ENCODE measurements at regions not wholly inside any gene's neighbourhood (a gene's known extent, or its start where the extent isn't known, plus 50 kb on each side); places are given as distances from the start of the nearest gene placed in this dataset.

DNA sequence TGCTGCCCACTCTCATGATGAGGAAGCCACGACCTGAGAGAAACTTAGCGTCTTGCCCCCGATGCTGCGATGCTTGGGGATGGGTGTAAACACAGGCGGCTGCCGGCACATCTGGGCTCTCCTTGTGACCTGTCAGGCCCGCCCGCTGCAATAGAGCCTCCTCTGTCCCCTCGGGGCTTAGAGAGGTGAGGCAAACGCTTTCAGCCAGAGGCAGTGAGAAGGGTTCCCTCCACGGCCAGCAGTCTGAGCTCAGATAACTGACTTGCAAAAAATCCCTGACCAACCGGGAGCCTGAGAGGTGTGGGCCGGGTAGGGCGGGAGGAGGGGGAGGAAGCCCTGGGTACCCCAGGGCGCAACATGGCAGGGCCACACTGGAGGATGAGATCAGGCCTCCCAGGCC lies 260.6 kb downstream of the C16orf95 start:
- DNase-seq: no peak

DNA sequence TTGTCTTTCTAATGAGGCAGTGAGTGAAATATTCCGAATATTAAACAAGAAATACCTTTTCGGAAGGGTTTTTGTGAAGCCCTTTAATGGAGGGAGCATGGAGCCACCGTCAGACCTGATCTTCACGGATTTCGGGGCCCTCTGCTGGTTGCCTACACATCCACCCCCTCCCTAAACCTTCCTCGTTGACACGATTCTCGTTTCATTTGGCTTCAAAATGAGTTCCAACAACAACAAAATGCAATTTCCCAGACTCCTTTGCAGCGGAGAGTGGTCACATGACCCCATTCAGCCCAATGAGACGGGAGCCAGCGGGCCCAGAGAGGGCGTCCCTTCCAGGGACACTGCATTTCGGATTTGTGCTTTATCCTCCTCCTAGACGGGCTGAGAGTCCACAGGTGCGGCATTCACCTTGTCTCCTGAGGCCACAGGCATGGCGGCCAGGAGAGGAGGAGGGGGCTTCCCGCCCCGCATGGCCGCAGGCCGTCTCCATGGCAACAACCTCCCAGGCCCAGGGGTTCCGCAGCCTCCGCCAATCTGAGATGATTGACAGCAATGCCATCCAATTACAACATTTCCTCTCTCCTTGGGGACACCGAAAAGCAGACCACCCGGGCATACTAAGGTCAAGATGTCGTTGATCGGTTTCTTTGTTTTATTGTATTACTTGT lies 259.8 kb downstream of the C16orf95 start:
- DNase-seq: no peak

DNA sequence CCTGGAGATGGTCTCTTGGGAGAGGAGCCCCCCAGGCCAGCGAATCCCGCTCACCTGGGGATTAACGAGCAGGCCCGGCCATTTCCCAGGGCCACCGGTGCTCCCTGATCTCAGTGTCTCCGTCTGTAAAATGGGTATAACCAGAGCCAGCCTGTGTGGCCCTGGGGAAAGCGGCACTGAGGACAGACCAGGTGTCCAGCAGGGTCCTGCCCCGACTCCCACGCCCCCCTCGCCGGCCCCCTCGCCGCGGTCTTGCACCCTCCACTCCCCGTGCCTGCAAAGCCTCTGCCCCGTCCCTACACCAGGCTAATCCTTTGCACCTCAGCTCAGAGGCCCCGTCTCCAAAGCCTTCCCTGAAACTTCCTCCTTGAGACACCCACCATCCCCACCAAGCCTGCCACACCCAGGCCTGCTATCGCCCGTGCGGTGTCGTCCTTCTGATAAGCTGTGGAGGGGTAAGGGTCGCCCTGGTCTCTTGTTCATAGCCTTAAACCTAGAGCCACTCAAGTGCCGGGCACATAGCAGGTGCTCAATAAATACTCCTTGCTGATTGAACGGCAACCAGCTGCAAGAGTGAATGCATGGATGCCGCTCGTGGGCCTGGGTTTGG lies 259.1 kb downstream of the C16orf95 start:
- no peak for DNase-seq

DNA sequence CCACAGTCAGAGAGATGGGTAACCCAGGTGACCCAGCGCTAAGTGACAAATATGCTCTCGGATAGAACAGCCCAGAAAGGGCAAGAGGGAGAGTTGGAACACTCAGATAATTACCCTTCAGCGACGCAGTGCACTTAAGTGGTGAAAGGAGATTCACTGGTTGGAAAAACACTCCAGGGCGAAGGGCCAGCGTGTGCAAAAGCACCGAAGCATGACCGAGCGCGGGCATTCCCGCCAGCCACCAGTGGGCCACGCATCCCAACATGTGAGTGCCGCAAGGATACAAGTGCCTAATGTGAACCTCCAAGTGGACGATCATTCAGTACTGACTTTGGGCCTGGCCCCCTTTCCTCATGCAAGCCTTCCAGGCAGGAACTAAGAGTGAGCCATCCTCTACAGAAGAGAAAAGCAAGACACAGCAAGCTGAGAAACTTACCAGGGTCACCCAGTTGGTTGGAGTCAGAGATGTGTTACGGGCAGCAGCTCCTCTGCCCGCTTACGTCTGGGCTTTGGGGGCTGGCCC lies 258.4 kb downstream of the C16orf95 start:
- no peak for DNase-seq

DNA sequence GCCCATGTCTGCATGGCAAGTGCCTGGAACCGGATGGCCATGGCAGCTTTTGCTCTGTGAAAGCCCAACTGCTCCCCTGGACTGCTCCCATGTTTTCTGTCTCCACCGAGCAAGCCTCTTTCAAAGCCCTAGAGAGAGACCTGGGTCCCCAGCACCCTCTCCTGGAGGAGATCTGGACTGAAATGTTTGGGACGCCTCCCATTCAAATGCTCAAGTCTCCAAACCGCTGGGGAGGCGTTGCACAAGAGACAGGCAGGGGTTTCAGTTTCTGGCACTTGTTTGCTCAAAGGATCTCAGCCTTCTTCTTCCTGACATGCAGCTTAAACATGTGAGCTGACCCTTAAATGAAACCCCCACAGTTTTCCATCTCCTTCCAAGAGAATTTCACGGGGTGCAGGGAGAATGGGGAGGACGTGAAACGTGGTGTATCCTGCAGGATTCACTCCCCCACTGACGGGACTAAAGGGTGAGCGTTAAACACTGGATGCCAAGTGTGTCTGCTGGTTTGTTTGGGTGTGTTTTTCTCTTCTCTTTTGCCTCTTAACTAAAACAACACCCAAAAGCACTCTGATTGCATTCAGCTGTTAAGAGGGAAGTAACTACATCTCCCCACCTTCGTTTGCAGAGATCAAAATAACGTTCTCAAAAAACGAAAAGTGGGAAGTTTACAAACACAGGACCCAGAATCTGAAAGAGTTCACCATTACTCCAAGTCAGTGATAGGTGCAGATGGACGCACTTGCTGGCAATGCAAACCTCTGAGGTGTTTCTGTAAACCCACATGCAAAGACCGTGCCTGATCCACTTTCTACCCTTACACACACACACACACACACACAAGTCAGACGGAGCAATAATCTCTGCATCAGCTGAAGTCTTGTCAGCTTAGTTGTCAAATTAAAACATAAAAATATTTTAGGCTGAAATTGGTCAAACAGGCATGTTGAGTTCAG lies 256.9 kb downstream of the C16orf95 start:
- no peak for DNase-seq

DNA sequence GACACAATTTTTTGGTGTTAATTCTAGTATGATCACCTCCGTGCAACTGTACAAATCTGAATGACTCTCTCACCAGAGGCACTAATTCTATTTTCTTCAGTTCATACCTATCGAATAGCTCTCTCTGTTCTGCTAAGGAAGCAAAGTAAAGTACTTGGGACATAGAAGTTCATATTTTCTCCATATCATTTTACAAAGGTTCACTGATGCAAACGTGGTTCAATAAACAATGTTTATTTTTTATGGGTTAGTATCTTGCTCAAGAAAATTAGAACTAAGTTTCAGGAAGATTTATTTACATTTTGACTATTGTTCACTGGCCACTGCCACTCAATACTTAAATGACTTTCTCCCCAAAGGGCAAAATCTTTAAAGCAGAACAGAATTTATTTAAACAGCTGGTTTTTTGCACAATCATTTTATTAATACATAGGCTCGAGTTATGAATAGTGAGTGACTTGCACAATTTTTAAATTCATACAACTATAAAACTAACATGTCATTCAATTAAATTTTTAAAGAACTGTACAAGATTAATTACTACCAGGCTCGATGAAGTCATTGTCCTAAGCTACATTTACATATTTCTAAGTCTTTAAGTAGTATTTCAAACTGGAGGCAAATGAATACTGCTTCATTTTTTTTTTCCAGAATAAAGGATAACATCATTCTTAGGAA lies 255.8 kb downstream of the C16orf95 start:
- no peak for DNase-seq

DNA sequence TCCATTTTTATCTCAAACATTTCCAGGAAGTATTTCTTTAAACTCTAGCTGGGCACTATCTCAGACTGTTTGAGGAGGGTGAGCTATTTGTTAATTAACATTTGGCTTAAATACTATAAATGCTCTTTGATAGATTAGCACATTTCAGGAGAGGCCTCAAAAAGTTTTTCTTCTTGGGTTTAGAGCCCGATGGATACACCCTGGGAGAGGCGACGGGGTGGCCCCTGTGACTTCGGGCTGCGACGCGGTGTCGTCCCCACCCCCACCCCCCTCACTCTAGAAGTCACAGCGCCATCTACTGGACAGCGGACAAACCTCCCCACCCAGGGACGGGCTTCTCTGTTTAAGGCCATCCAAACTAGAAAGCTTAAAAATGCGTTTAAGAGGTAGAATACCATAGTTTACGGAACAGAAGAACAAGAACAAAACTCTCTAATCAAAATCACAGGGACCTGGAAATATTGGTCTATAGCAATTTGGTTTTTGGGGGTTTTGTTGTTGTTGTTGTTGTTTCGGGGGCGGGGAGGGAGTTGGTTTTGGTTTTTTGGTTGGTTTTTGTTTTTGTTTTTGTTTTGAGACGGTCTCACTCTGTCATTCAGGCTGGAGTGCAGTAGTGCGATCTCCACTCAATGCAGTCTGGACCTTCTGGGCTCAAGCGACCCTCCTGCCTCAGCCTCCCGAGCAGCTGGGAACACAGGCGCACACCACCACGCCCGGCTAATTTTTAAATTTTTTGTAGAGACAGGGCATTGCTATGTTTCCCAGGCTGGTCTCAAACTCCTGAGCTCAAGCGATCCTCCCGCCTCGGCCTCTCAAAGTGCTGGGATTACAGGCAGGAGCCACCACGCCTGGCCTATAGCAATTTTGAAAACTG lies 254.4 kb downstream of the C16orf95 start:
- peak; percentile 72 for DNase-seq

DNA sequence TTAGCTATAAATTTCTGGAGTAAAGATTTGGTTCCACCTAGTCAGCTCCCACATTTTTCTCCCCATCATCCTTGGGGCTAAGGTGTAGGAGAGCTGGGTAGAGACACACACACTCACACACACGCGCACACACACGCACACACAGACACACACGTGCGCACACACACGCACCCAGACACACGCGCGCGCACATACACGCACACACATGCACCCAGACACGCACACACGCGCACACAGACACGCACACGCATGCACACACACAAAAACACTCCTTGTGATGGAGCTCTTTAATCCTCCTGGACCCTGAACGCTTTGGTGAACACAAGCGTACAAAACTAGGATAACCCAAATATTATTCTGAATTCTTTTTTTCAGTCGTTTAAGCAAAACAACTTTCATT lies 253.6 kb downstream of the C16orf95 start:
- no peak for DNase-seq

DNA sequence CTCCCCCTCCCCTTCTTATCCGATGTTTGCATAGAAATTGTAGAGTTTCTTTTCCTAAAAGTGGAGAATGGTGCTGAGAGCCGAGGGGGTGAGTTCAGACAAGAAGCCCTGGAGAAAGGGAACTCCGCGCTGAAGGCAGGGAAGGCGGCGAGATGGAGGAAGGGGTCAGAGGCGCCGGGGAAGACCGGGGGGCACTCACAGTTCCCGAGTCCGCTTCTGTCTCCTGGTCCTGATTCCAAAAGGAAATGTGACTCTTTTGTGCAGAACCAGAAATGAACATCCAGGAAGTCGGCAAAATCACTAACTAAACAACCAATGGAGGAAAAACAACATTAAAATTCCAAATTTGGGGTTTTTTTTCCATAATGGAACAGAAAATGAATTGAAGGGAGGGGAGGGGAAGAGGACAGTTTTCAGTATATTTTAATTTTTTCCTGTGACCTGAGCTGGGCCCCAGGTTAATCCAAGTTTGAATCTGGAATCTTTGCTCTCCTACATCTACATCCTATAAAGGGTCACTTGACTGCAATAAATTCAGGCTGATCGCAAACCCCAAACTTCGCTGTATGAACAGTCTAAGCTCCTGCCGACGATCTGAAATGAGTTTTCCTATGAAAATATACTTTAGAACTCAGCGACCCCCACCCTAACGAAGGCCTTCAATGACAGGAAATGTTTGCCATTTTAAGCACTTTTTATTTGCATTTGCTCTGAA lies 252.3 kb downstream of the C16orf95 start:
- DNase-seq: no peak

DNA sequence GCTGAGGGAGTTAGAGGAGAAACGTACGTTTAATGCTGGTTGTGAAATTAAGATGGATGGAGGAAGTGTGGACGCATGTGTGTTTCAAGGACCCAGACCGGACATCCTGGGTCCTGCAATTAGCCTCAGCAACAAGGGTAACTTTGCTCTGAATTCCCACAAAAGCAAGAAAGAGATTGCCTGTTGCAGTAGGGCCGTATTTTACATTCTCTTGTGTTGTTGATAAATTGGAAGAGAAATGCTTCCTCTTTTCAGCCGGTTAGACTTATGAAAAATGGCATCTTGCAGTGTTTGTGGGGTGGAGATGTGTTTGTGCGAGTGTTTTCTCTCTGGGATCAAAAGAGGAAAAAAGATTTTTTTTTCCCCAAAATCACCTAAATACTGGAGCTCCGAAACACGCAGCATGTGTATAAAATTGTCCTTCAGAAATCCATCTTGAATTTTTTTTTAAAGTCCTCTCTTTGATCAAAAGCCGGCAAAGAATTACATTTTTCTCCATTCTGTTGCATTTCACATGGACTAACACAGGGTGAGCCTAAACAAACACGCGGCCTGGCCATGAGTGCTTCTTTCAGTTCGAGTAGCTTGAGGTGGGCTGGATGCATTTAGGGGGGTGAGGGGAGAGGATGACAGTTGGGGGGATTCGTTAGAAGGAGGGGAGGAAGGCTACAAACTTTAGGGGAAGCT lies 251.6 kb downstream of the C16orf95 start:
- no peak for DNase-seq

DNA sequence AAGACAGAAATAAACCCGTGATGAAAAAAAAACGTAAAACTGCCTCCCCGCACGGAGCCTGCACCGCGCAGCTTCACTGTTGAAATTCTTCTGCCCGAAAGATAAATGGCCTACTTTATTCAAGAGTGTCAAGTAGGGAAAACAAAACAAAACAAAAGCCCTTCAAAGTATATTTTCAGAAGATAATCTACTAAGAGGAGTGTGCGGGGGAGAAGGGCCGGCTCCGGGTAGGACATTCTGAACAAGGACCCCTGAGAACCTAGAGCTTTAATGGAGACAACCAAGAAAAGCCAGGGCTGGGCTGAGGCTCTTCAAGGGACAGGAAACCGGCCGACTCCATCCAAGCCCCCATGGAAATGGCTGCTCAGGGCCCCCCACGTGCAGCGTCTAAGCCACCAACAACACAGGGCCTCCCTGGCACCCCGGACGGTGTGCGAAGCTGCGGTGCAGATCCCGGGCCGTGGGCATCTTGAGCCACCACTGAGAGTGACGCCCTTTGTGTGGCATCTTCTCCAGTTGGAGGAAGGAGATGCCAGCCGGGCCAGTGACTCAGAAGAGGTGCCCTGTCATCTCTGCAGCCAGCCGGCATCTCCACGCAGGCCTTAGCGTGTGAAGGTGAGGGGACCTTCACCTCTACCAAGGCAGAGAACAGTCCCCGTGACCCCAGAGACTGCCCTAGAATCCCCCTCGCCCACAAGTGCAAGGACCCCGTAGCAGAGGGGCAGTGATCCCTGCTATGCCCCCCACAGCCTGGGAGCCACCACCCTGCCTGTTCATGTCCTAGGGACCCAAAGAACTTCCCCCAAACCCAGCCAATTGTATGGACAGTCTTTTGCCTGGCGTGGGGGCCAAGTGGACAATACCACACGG lies 250.8 kb downstream of the C16orf95 start:
- no peak for DNase-seq

DNA sequence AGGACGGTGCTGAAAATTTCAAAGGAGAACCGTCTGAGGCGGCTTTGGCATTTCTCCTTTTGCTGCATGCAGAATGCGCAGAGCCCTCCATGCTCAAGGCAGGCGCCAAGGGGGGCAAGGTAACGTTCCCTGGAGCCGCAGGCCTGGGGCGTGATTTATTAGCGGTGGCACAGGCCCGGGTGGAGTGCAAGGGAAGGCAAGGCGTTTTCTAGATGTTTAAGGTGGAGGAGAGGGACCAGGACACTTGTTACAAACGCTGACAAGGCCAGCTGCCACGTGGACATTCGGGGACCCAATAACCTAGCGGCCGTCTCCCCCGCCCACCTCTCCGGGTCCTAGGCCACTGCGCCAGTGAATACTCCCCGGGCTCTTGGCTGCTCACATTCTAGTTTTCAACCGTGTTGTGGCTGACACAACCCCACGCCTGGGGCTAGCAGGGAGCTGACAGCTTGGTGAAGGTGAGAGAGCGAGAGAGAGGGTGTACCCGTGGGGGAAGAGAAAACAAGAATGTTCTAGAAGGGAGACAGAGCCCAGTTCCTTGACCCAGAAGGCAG lies 250.1 kb downstream of the C16orf95 start:
- no peak for DNase-seq

DNA sequence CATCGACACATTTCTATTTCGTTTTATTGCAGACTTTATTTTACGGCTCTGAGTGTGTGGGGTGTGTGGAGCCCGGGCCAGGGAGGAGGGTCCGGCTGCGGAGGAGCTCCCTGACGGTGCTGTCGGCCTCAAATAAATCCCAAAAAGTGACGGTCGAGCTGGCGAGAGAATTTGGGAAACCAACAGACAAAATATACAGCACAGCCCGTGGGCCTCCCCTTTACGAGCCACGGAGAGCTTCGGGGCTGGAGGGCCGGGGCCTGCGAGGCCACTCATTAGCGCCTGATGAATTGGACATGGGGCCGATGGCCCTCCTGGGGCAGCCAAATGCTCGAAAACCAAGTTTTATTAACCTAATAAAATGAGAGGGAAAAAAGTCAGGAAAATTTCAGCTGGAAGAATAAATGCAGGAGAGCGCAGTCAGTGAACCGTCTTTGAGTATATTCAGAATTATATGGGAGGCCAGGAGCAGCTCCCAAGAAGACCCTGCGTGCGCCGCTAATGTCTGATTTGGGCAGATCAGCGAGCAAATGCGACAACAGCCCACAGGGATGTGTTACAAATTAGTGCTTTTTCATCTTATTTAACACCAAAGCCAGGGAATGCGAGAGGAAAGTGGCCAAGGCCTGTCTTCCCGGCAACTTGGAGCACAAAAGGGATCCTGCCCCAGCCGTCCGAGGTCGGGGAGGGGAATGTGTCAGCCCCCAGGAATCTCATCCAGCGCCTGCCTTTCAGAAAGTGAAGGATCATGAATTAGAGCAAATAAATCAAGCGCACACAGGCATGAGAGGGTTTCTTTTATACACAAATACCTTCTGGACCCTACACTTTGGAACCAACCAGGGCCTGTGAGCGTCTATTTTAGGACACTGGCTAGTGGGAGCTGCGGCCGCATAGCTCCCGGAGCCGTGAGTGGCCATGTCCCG lies 249.1 kb downstream of the C16orf95 start:
- no peak for DNase-seq

DNA sequence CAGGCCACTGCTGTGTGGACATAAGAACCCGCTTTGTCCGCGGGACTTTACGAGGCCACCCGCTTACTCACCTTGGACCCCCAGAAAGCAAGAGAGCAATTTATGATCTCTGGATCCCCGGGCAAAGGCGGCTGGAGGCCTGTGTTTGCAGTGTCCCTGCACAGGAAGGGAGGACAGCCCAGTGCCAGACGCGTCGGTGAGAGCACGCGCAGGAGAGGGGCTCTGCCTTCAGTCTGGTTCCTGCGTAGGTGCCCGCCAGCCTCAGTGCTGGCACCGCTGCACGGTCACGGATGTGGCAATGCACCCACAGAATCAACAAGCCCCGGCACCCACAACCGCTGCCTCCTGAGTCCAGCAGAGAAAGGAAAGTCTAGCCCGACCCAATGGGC lies 248.4 kb downstream of the C16orf95 start:
- no peak for DNase-seq

DNA sequence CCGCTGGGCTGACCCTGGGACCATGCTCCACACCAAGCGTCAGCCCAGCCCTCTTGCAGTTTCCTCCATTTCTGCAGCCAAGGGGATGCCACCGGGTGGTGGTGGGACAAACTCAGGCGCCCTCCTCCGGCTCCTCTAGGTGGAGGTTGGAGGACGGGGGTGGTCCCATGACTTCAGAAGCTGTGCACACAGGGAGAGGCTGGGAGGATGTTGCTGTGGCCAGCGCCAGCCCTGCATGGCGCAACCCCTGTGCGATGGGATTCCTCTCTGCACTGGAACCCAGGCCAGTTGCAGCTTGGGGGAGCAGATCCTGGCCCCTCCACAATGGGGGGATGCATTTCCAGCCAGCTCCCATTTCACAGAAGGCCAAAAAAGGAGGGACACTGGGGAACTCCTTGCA lies 246.5 kb downstream of the C16orf95 start:
- DNase-seq: no peak

DNA sequence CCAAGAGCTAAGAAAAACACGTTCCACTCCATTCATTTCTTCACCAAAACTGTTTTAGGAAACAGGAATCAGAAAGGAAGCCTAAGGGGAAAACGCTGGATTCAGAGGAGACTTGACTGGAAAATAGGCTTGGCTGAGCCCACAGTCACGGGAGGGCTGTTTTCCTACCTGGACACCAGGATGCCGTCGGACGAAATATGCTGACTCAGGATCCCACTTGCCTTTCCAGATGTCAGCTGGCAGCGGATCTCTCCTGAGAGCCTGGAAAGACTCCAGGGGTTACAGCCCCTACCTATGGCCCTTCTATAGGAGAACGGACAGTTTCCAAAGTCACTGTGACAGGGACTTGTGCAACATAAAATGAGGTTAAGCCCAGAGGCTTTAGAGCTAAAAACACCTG lies 245.1 kb downstream of the C16orf95 start:
- no peak for DNase-seq

DNA sequence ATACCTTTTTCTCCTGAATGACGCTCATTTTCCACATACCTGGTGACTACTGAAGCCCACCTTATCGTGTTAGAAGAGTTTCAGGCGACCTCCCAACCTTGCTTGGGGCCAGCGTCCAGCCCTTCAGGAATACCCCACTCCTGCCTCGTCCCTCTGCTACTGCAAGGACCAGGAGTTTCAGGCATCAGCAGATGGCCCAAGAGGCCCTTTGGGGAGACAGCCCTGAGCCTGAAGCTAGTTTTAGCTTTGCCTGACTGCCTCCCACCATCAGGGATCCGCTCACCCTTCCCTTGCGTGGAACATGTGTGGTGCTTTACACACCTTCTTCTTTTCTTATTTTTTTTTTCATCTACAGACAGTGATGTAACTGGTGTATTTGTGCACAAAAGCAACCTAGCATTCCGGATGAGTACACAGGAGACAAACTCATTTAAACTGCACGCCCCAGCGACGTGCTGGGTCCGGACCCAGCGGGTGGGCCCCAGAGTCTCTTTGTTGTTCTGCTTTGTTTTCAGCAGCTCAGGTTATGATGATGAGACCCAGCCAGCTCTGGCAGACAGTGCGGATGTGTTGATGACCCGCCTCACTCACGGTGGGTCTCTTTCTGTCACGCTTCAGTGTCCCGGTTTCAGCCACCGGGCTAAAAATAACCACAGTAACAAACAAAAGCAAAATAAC lies 242.4 kb downstream of the C16orf95 start:
- DNase-seq: no peak
